Embryonic facial prominence (tissue), 1 donor: ENCODE measurements at regions not wholly inside any gene's neighbourhood (a gene's known extent, or its start where the extent isn't known, plus 50 kb on each side); places are given as distances from the start of the nearest gene placed in this dataset.

Source experiments
- DNase-seq: peaks from one replicate; pipeline ENCODE4 v3.0.0-alpha.2; 2016; ENCODE audit errors: extremely low spot score

GRCh38 chr6:168909288-168909687 is 344.4 kb downstream of the THBS2 start:
- no peak for DNase-seq

GRCh38 chr6:168908887-168909286 is 344.8 kb downstream of the THBS2 start:
- no peak for DNase-seq

- no peak for DNase-seq
These were observed 345.5 kb downstream of the THBS2 start for GRCh38 chr6:168908166-168908565.

GRCh38 chr6:168906391-168906790 is 347.3 kb downstream of the THBS2 start:
- no peak for DNase-seq

DNA sequence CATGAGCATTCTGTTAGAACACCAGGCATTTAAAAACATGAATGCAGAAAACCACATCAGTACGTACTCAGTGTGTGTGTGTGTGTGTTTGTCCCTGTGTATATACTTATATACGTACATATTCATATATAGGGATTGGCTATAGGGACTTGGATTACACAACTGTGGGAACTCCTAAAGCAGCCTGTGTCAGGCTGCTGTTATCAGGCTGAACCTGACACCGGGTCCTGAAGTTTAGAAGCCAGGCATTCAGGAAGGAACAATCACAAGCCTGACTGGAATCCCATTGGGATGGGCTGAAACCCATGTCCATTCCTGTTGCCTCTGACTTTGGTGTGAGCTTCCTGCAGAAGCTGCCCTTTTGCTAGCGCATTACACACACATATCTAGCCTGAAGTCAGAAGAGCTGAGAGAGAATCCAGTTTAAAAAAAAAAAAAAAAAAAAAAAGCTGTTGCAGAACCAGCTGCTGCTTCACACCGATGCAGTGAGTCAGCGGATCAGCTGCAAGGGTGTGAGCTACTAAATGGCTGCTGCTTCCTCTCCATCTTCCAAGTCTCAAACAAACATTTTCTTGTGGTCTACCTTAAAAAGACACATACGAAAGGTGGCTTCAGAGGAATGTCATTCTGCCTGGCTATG is 348.1 kb downstream of the THBS2 start:
- DNase-seq = no peak

GRCh38 chr6:168903613-168904345 is 349.9 kb downstream of the THBS2 start:
- no peak for DNase-seq

- DNase-seq = no peak
These were observed 351.6 kb downstream of the THBS2 start for GRCh38 chr6:168902075-168902474.

DNA sequence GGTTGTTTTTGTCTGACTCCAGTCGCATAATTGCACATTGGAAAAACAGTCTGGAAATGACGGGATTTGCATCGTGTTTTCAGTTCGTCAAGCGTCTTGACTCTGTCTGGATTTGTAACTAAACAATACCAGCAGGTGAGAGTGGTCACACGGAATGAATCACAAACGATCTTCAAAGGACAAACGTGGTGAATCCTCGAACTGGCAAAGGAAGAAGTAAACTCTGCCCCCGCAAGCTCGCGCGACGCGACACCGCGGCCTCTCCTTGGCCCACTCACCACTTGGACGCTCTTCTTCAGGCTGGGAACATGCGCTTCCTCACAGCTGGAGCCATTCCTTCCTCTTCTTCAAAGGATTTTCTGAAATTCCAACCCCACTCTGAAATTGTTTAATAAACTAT is 352.6 kb downstream of the THBS2 start:
- no peak for DNase-seq

GRCh38 chr6:168896321-168896720 is 357.3 kb downstream of the THBS2 start:
- DNase-seq = no peak

- peak; percentile 50 for DNase-seq
These were observed 358.4 kb downstream of the THBS2 start for GRCh38 chr6:168895102-168895812.

- DNase-seq = no peak
These were observed 361.6 kb downstream of the THBS2 start for GRCh38 chr6:168892031-168892430.

DNA sequence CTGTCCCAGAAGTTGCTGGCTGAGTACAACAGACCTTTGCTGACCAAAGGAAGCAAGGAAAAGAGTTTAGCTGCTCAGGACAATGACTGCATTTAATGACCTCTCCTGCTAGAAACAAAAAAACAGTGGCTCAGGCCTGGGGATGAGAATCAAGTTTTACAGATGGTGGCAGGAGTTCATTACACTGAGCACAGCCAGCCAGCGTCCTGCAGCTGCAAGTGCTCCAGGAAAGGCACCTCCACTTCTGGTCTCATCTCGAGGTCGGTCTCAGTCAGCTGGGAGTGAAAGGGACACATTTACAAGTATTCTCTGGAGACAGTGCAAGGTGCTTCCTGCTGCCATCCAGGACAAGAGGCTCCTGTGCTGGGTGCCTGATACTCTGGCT is 362.7 kb downstream of the THBS2 start:
- no peak for DNase-seq

DNA sequence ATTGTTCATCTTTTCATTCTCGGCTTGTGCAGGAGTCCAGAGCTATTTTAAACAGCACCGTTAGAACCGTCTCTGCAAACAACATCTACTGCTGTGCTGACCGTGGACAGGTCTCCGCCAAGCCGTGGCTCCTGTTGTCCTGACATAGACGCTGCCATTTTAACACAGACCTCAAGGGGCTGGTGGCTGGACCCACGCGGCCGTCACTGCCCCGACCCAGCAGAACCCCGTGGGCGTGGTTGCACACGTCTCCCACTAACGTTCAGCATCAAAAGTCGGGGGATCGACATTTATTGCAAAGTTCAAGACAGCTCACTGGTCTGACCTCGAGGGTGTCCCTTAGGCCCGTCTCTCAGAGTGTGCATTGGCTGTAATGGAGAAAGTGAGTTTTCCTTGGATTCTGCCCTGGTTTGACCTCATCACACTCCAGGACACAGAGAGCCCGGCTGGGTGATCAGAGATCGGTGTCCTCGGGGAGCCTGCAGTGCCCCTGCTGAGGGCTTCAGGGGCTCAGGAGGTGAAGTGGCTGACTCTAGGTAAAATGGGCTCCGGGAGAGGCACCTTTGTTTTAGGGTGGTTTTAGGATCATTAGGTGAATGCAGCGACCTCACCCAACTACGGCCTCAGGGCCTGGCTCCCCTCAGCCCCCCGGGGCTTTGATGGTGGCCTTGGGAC is 363.2 kb downstream of the THBS2 start:
- no peak for DNase-seq

GRCh38 chr6:168888786-168889345 is 364.8 kb downstream of the THBS2 start:
- no peak for DNase-seq

- no peak for DNase-seq
These were observed 365.5 kb downstream of the THBS2 start for GRCh38 chr6:168888102-168888501.

GRCh38 chr6:168887621-168888020 is 366.0 kb downstream of the THBS2 start:
- DNase-seq = no peak

DNA sequence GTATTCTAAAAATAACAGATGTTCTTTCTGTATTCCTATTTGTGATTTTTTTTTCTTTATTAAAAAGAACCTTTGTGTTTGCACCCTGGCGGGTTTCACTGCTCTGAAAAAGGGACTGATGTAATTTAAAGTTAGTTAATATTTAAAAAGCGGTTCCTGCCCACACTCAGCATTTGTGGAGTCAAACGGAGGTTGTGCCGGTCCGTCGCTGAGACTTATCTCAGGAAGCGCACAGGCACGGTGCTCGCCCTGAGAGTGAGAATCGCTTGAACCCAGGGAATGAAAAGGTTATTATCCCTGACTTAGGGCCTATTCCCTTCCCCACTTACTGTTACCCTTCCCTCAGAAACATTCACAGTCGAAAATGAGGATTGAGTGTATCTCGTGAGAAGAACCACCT is 366.7 kb downstream of the THBS2 start:
- no peak for DNase-seq

- no peak for DNase-seq
These were observed 367.6 kb downstream of the THBS2 start for GRCh38 chr6:168885751-168886742.

GRCh38 chr6:168885196-168885595 is 368.4 kb downstream of the THBS2 start:
- DNase-seq = no peak

GRCh38 chr6:168884646-168885086 is 369.0 kb downstream of the THBS2 start:
- DNase-seq = no peak
